NCI-H2081 (cell line): ENCODE measurements at regions not wholly inside any gene's neighbourhood (a gene's known extent, or its start where the extent isn't known, plus 50 kb on each side); places are given as distances from the start of the nearest gene placed in this dataset.
"Not testable (repeated sequence)": the region's sequence is repeated elsewhere in the genome, so short reads cannot be mapped to it uniquely, and the experiment has no call there.

Experiments used
- DNase-seq, 2 experiments: peaks; one replicate each; lab custom pipeline; 2025; lab: John Stamatoyannopoulos, UW

DNA sequence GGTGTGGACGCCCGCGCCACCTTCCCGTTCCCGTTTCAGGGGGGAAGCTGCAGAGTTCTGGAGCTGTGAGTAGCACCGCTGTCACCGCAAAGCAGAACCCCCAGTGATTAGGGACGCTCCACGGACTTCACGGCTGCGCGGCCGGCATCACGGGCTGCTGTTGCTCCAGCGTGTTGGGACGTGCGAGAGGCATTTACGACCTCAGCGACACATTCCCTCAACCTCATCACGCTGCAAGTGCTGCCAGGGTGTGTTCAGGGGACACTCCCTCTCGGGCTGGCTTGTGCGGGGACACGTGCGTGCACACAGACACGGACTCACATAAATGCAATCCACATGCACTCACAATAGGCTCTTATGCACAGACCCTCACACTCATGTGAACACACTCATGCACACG is 187.9 kb downstream of the NPIPB11 start:
- not testable (repeated sequence) for DNase-seq

DNA sequence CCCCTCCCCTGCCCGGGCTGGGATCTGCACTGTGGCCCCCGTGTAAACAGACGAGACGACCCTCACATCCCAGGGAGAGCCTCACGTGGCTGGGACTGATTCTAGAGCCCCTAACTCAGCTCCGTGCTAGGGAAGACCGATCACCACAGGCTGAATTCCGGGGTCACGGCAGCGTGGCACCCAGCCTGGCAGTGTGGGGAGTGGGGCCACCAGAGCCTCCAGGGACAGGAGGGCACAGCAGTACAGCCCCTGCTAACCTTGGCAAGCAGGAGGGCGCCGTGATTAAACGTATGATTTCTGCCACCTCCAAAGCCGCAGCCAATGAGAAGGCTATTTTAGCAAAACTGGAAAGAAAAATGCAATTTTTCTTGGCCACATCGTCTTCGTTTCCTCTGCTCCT is 188.3 kb downstream of the NPIPB11 start:
- DNase-seq: not testable (repeated sequence)

DNA sequence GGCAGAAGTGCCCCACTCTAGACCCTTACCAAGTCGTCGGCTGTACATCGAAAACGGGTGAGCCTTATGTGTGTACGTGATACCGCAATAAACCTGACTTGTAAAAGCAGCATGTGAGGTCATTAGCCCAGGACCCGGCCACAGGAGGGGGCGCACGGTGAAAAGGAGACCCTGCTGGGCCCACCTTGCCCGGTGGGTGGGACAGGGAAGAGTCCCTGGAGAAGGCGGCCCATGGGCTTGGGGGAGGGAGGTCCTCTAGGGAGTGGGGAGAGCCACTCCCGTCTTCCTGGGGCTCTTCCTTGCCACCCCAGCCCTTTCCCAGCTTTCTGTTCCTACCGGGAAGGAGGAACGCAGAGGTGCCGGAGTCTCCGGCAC is 188.8 kb downstream of the NPIPB11 start:
- DNase-seq: not testable (repeated sequence)

DNA sequence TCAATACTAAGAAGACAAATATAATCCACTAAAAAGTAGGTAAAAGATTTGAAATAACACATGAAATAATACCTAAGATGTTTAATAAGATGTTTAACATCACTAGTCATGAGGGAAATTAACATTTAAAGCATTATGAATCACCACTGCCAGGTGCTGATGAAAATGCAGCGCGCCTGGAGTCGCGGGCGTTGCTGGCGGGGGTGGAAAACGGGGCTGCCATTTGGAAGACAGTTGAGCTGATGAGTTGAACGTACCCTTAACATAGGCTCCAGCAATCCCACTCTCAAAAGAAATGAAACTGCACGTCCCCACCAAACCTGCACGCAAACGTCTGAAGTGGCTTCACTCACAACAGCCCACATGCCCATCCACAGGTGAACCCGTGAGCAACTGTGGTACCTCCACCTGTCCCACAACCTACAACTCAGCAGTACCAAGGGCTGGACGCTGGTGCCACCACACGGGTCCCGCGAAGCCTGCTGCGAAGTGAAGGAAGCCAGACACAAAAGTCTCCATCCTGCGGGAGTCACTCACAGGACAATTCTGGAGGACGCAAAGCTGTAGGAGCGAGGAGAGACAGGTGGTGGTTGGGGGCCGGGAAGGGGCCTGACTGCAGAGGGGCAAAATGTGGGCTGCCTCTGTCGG is 189.3 kb downstream of the NPIPB11 start:
- not testable (repeated sequence) for DNase-seq

DNA sequence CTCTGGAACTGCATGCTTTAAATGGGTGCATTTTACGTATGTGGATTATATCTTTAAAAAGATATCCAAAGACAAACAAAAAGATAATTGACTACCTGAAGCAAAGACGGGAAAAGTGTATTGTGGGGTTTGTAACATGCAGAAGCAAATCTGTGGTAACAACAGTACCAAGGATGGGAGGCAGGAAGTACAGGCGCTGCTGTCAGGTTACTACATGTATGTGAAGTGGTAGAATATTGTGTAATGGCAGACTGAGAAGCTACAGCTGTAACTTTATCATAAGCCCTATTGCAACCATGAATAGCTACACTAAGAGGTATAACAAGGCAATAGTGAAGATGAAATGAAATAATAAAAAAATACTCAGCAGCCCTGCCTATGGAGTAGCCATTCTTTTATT is 192.7 kb downstream of the NPIPB11 start:
- DNase-seq: not testable (repeated sequence)

DNA sequence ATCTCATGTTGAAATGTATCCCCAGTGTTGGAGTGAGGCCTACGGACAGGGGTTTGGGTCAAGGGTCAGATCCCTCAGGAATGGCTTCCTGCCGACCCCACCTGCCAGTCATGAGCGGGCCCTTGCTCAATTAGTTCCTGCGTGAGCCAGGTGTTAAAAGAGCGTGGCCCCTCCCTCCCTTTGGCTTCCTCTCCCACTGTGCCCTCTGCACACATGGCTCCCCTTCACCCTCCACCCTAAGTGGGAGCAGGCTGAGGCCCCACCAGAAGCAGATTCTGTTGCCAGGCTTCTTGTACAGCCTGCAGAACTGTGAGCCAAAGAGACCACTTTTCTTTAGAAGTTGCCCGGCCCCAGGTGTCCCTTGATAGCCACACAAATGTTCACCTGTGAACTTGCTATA is 193.3 kb downstream of the NPIPB11 start:
- not testable (repeated sequence) for DNase-seq

DNA sequence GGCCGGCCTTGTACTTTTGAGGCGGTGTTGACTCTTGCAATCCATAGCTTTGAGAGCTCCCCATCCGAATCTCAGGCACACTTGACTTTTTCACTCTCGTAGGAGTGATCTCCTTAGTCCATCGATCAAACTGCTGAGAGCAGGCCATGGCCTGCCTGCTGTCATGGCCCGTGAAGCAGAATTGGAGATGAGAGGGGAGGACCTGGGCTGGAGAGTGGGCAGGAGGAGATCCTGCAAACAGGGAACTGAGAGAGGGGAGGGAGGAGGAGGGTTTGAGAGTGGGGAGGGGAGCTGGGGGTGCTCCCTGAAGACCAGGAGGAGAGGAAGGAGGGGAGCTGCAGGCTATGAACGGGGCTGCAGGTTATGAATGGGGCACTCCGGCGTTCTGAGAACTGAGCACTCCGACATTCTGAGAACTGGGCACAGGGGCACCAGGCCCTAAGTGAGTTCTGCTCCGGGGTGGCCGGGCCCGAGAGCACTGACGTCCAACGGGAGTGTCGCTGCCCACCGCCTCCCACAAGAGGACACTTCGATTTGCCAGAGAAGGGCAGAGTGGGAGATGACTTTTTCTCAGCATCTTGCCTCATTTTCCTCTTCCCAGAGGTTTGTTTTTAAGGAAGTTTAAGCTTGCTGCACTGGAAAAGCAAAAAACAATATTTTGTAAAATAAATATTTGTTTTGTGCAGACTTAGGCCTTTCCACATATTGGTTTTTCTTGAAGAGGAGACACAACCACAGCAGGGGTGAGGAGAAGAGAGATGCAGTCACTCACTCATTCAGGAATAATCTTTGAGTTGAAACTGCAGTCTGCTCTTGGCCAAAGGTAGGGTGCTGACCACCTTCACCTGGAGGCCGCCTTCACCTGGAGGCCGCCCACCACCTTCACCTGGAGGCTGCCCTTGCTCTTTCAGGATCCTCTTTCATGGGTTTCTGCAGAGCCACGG is 194.2 kb downstream of the NPIPB11 start:
- DNase-seq: not testable (repeated sequence)

DNA sequence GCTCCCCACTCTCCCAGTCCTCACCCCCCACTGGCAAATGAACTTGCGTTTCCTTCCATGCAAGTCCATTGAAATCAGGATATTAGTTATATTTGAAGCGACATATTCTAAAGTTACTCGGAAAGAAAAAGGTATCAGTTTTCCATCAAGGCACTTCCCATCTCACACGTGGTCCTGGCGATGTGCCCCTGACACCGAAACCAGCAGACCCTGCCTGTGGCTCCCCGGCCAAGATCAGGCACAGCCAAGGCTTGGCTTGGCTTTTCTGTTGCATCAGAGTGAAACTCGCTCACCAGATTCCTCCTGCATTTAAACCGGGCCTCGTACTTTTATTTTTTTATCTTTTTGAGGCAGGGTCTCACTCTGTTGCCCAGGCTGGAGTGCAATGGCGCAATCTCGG is 195.1 kb downstream of the NPIPB11 start:
- not testable (repeated sequence) for DNase-seq

DNA sequence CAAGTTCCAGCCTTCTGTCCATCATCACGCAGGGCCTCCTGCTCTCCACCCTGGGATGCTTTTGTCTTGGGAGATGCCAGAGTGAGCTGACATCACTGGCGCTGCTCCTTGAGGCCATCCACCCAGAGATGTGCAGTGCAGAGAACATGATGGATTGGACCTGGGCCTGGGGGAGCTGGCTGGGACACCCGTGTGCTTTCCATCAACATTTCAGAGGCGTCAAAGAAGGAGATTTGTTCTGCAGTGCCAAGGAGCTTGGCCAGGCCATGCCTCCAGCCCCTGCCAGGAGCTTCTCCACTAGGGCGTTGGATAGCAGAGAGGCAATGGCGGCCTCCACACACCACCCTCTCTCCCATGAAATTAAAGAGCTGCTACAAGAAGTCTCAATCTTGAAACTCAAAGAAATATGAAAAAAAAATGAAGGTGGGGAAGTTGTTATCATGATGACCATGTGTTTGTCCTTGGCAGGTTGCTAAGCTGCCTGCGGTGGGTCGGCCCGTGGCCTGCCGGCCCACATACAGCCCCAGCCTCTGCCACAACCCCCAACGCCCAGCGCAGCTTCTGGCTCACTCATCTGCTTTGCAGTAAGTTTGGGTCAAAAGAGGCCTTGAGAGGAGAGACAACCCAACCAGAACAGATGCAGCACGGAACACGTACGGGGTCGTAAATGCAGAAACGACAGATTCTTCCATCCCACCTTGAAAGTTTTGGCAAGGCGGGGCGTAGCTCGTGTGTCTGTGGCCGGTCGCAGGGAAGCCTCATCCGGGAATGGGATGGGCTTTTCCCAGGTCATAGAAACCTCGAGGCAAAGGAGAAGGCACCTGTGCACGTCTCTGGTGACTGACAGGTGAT is 196.0 kb downstream of the NPIPB11 start:
- not testable (repeated sequence) for DNase-seq

DNA sequence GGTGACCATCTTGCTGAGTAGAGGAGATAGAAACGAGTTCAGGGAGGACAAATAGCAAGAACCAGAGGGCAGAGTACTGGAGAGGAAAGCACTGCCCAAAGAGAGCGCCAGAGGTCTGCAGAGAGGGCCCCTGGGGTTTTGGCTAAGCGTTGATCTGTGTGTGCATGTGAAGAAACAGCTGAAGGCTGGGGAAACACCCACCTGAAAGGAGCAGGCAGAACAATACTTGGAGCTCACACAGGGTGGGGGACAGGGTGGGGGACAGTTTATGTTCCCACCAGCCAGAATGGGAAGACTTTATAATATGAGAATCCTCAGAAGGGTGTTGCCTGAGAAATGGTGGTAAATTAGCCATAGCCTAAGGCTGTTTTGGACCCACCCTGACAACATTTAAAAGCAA is 200.4 kb downstream of the NPIPB11 start:
- not testable (repeated sequence) for DNase-seq

DNA sequence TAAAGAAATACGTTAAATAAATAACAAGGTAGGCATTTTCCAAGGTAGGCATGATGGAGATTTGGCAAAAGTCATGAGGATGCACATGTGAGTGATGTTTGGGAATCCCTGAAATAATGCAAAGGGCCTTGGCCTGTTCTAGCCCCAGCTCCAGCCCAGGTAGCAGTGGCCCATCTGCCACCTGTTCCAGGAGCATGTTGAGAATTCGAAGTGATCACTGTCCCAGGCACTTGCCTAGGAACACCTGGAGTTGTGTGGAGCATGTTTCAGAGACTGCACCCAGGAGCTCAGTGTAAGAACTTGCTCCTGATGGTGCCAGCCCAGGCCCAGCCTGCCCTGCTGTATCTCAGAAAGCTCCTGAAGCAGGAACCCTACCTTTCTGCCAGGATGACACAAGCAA is 201.4 kb downstream of the NPIPB11 start:
- DNase-seq: not testable (repeated sequence)

DNA sequence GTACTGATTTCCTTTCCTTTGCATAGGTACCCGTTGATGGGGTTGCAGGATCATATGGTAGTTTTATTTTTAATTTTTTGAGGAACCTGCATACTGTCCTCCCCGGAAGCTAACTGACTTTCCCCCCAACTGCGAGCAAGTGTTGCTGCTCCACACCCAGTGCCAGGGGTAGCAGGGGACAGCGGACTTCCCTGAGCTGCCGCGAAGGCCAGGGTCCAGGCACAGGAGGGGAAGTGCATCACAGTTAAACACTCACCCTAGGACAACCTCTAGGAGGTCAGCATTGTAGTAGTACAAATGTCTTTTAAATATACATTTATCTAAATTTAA is 201.7 kb downstream of the NPIPB11 start:
- DNase-seq: no peak

DNA sequence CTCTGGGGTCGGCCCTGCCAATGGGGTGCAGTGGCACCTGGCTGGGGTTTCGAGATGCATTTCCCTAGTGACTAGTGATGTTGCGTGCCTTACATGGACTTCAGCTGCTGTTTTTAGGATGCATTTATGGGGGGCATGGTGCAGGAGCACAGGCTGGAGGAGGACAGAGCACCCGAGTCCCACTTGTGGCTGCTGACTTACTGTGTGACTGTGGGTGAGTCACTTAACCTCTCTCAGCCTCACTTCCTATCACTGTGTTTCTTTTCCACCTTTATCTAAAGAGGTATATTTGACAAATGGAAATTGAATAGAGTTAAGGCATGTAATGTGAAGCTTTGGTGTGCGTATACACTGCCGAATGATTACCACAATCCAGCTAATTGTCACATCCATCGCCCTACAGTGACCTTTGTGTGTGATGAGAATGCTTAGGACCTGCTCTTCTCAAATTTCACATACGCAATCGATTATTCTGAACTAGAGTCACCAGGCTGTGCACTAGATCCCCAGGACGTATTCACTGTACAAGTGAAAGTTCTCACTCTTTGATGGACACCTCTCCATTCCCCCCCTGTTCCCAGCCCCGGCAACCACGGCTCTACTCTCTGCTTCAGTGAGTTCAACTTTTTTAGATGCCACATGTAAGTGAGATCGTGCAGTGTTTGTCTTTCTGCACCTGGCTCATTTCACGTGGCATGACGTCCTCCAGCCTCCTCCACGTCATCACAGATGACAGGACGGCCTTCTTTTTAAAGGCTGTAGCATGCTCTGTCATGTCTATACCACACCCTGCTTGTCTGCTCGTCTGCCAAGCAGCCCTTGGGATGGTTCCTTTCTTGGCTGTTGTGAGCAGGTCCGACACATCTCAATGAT is 202.3 kb downstream of the NPIPB11 start:
- not testable (repeated sequence) for DNase-seq

DNA sequence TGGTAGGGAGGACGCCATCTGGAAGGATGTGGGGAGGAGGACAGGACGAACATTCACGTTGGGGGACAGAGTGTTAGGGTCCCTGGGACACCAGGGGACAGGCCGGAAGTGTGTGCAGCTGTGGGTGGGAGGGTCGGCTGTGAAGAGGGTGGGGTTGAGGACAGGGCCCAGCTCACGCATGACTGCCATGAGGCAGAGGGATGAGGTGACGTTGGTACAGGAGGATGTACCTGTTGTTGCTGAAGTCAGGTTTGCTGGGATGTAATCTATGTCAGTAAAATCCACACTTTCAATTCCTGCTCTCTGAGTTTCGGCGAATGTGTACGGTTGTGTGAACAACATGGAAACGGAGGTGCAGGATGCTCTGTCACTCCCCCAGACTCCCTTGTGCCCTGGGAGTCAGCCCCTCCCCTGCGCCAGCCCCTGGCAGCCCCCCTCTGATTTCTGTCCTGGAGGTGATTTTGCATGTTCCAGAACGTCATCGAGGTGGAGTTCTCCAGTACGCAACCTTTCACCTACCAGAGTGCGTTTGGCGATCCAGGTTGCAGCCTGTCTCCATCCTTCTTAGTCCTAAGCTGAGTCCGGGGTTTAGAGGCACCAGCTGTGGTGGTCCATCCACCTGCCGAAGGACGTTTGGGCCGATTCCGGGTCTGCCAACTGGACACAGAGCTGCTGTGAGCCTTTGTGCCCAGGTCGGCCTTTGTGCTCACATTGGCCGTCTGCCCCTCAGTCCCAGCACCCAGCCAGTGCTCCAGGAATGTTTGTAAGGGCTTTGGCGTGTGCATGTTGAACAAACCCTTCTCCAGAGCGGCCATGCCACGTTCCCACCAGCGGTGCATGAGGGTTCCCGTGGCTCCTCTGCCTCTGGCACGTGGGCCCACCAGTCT is 203.2 kb downstream of the NPIPB11 start:
- DNase-seq: not testable (repeated sequence)

DNA sequence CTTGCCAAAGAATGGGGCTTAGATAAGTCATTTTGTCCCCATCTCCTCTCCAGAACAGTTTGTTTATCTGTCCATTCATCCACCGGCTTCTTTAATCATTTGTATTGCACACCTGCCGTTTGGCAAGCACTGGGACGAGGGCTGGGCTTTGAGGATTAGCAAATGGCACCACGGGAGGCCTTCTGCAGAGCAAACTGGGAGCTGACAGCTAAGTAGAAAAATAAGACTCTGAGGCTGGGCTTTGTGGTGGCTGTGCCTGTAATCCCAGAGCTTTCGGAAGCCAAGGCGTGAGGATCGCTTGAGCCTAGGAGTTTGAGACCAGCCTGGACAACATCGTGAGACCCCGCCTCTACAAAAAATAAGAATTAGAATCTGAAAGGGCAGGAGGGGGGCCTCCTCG is 203.9 kb downstream of the NPIPB11 start:
- DNase-seq: peak; percentile 71 to 80

DNA sequence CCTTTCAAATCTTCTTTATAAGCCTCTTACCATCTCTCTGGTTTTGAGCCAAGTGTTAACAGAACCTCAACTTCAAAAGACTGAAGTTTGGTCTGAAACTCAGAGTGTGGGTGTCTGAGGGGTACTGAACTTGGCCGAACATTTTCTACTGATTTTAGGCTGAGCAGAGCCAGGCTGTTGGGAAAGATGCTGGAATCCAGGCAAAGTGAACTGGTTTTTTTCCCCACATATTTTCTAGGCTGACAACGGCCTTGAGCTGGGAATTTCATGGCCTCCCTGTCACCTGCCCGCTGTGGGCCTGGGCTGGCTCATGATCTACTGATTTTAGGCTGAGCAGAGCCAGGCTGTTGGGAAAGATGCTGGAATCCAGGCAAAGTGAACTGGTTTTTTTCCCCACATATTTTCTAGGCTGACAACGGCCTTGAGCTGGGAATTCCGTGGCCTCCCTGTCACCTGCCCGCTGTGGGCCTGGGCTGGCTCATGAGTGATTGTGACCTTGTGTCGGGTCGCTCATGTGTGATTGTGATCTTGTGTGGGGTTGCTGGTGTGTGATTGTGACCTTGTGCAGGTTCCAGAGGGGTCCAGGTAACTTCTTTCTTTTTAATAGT is 204.4 kb downstream of the NPIPB11 start:
- DNase-seq: not testable (repeated sequence)

DNA sequence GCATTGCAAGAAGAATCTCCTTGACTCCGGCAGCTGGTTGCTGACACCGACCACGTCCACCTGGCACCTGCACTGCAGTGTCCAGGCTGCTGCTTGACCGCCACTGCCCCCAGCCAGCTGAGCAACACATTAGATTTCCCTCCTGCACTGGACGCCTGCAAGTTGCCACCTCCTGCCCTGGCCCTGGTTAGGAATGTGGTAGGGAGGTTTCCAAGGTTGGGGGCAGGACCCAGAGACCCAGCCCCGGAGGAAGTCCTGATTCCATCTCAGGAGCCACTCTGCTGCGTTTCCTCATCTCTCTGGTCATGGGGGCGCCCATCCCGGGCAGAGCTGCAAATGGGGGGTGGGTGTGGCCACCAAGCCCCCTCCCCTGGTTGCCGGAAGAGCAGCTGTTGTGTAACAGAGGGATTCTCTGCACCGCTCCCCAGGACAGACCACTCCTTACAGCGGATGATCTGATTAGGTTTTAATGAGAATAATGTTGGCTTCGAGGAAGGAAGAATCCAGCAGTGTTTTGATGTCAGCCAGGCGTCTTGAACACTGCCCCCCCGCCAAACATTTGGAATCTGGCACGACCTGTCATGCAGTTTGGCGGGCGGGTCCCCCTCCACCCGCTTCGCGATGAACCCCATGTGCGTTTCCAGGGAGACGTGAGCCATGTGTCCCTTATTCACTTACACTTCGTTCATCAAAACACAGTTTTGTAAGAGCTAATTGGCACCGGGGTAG is 205.1 kb downstream of the NPIPB11 start:
- not testable (repeated sequence) for DNase-seq

DNA sequence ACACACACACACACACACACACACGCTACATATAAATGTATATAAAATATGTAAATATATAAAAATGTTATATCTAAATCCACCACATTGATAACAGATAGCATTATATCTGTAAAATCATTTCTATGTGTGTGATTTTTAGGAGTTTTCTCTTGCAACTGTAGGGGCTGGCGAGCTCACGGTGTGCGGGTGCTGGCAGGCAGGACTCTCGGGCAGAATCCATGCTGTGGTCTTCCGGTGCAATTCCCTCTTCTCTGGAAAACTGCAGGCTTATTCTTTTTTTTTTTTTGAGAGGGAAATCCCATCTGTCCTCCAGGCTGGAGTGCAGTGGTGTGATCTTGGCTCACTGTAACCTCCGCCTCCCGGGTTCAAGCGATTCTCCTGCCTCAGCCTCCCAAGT is 205.8 kb downstream of the NPIPB11 start:
- not testable (repeated sequence) for DNase-seq

DNA sequence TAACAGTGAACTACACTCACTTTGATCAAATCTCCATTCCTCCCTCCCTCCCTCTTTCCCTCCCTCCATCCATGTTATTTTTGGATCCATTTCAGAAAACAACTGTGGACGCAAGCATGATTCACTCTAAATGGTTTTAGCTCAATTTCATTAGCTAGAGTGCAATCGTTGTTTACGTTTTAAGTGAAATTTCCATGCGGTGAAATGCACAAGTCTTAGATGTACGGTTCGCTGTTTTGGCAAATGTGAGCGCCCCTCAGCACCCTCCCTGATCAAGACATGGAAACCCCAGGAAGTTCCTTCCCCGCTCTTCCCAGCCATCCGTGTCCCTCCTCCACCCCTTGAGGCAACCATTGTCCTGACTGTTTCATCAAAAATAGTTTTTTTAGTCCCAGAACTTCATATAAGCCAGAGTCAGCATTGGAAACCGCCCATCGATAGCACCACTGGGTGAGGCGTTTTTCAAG is 206.3 kb downstream of the NPIPB11 start:
- not testable (repeated sequence) for DNase-seq
